A673 (cell line): ENCODE measurements at regions not wholly inside any gene's neighbourhood (a gene's known extent, or its start where the extent isn't known, plus 50 kb on each side); places are given as distances from the start of the nearest gene placed in this dataset.

Source experiments
- BruUV-seq: library from RNA; stranded (reverse); fragments of 400-500 nt; replicated peaks from 2 replicates; lab custom pipeline; 2021; lab: Mats Ljungman, UMichigan
- CTCF ChIA-PET: fragments of 300-600 bp; sonication (Branson Sonifier 250); formaldehyde crosslinking; loops from one replicate; lab custom pipeline; 2022; ENCODE audit warnings: antibody characterized with exemption; lab: Charles Lee
- POLR2A ChIA-PET: fragments of 300-600 bp; sonication (Branson Sonifier 250); formaldehyde crosslinking; loops from one replicate; lab custom pipeline; 2022; ENCODE audit warnings: antibody characterized with exemption; ENCODE audit not compliant: low non-redundant PET; lab: Charles Lee
- DNase-seq: peaks from one replicate; pipeline ENCODE4 v3.0.0-alpha.2; 2015; ENCODE audit warnings: low spot score
- H3K27ac ChIP-seq: fragments of 200-600 bp; sonication (generic); 2 replicates; pipeline ENCODE4 v1.5.1; 2016; ENCODE audit warnings: mixed run types, low read depth, mild to moderate bottlenecking, mixed read lengths, antibody characterized with exemption, low read length; ENCODE audit not compliant: poor library complexity, severe bottlenecking
- H3K27me3 ChIP-seq: fragments of 200-600 bp; sonication (generic); replicated peaks from 2 replicates; pipeline ENCODE4 v1.6.1; 2017; ENCODE audit warnings: mixed run types, low read depth, mild to moderate bottlenecking, mixed read lengths, antibody characterized with exemption, low read length; ENCODE audit not compliant: insufficient read depth, poor library complexity
- H3K36me3 ChIP-seq: fragments of 200-600 bp; sonication (generic); 2 replicates; pipeline ENCODE4 v1.6.1; 2016; ENCODE audit warnings: mixed run types, mild to moderate bottlenecking, mixed read lengths, antibody characterized with exemption, low read length; ENCODE audit not compliant: insufficient read depth, poor library complexity, severe bottlenecking
- H3K4me1 ChIP-seq: fragments of 200-600 bp; sonication (generic); 2 replicates; pipeline ENCODE4 v1.6.1; 2017; ENCODE audit warnings: mixed run types, mild to moderate bottlenecking, mixed read lengths, antibody characterized with exemption, low read length; ENCODE audit not compliant: insufficient read depth, poor library complexity, severe bottlenecking
- H3K4me3 ChIP-seq: fragments of 200-600 bp; sonication (generic); 2 replicates; pipeline ENCODE4 v1.5.1; 2016; ENCODE audit warnings: low read depth, mixed run types, mild to moderate bottlenecking, mixed read lengths, low read length; ENCODE audit not compliant: poor library complexity, severe bottlenecking
- H3K9me3 ChIP-seq: fragments of 200-600 bp; sonication (generic); 2 replicates; pipeline ENCODE4 v1.6.1; 2016; ENCODE audit warnings: mixed run types, low read depth, mild to moderate bottlenecking, mixed read lengths, antibody characterized with exemption, low read length; ENCODE audit not compliant: poor library complexity, severe bottlenecking
- EZH2 ChIP-seq: fragments of 200-600 bp; sonication (generic); IDR thresholded peaks from 2 replicates; pipeline ENCODE4 v1.6.1; 2017; ENCODE audit warnings: borderline replicate concordance, low read depth, mild to moderate bottlenecking, mixed read lengths, antibody characterized with exemption, low read length; ENCODE audit not compliant: poor library complexity, severe bottlenecking
- intact Hi-C: fragments of 100-400 bp; cut with micrococcal nuclease; formaldehyde crosslinking; loops from one replicate; pipeline ENCODE4 v1.10.0; 2022; ENCODE audit not compliant: unreplicated experiment
- TF ChIP-seq, protein P1 (sequence below): fragments of 300-800, 200-600 bp; sonication (generic); conservative IDR thresholded peaks from 2 replicates; pipeline ENCODE4 v1.5.1; 2017; ENCODE audit warnings: low read depth, mild to moderate bottlenecking, antibody characterized with exemption, low read length, moderate library complexity, mixed read lengths

DNA sequence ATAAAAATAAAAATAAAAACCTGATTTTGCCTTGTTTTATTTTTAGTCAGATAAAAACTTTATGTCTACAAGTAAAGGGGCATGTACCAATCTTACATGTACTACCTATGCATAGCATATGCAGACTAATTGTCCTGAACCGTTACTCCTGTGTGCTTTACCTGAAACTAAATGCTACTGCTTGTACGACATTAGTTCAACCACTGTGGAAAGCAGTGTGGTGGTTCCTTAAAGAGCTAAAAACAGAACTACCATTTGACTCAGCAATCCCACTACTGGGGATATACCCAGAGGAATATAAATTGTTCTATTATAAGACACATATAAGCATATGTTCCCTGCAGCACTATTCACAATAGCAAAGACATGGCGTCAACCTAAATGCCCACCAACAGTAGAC lies 426.0 kb upstream of the PMFBP1 start:
- TF ChIP-seq EZH2, result no peak
- TF ChIP-seq, protein P1, sequence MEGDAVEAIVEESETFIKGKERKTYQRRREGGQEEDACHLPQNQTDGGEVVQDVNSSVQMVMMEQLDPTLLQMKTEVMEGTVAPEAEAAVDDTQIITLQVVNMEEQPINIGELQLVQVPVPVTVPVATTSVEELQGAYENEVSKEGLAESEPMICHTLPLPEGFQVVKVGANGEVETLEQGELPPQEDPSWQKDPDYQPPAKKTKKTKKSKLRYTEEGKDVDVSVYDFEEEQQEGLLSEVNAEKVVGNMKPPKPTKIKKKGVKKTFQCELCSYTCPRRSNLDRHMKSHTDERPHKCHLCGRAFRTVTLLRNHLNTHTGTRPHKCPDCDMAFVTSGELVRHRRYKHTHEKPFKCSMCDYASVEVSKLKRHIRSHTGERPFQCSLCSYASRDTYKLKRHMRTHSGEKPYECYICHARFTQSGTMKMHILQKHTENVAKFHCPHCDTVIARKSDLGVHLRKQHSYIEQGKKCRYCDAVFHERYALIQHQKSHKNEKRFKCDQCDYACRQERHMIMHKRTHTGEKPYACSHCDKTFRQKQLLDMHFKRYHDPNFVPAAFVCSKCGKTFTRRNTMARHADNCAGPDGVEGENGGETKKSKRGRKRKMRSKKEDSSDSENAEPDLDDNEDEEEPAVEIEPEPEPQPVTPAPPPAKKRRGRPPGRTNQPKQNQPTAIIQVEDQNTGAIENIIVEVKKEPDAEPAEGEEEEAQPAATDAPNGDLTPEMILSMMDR, result no peak
- Histone ChIP-seq H3K27ac (no peak overlapping the region), H3K4me3 (no peak overlapping the region), H3K36me3 (no peaks in the 10 kb centered on the region), H3K4me1 (no peaks in the 10 kb centered on the region), H3K9me3 (no peaks in the 10 kb centered on the region), H3K27me3 (no peaks in the 10 kb centered on the region)
- intact Hi-C loops, result no loop called here
- DNase-seq, result no peak
- BruUV-seq, result no TSS peak
- ChIA-PET CTCF (no interaction called here), POLR2A (no interaction called here)

DNA sequence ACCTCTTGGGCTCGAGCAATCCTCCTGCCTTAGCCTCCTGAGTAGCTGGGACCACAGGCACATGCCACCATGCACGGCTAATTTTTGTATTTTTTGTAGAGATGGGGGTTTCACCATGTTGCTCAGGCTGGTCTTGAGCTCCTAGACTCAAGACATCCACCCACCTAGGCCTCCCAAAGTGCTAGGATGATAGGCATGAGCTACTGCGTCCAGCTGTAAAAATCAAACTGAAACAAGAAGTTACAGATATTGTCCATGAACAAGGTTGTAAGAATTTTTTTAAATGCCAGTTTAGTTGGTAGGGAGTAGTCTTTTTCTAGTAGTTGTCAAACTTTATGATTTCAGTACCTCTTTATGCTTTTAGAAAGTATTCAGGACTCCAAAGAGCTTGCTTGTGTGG lies 424.4 kb upstream of the PMFBP1 start:
- POLR2A ChIA-PET, result no interaction called here
- H3K4me3 ChIP-seq, result no peak overlapping the region
- no peak for TF ChIP-seq EZH2
- TF ChIP-seq, protein P1, result no peak
- DNase-seq, result no peak
- H3K27me3 ChIP-seq, result no peaks in the 10 kb centered on the region
- H3K27ac ChIP-seq, result no peak overlapping the region
- BruUV-seq, result no TSS peak
- intact Hi-C loops, result no loop called here
- CTCF ChIA-PET, result no interaction called here
- H3K9me3 ChIP-seq, result no peaks in the 10 kb centered on the region
- H3K36me3 ChIP-seq, result no peaks in the 10 kb centered on the region
- no peaks in the 10 kb centered on the region for H3K4me1 ChIP-seq

- ChIA-PET CTCF (no interaction called here), POLR2A (interaction anchor here (0.6 kb wide), 1 partner anchor 15 kb away, joined by 3 read pairs; no protein-coding TSS in a partner anchor)
- TF ChIP-seq EZH2, result no peak
- TF ChIP-seq, protein P1, result no peak
- Histone ChIP-seq H3K36me3 (no peaks in the 10 kb centered on the region), H3K4me3 (no peak overlapping the region), H3K27ac (no peak overlapping the region), H3K27me3 (no peaks in the 10 kb centered on the region), H3K4me1 (no peaks in the 10 kb centered on the region), H3K9me3 (no peaks in the 10 kb centered on the region)
- intact Hi-C loops, result no loop called here
- no TSS peak for BruUV-seq
- no peak for DNase-seq
Observed at GRCh38 chr16:72590151-72590937, 418.4 kb upstream of the PMFBP1 start.
